GM12878 (cell line): ENCODE measurements at regions not wholly inside any gene's neighbourhood (a gene's known extent, or its start where the extent isn't known, plus 50 kb on each side); places are given as distances from the start of the nearest gene placed in this dataset.

Experiments
- ATAC-seq: fragments of 200-7000 bp; cut with Tn5 transposase; 3 replicates; pipeline ENCODE4 v1.9.1; 2020; ENCODE audit warnings: mild to moderate bottlenecking, moderate library complexity
- BruUV-seq: library from RNA; stranded (reverse); fragments of 400-500 nt; replicated peaks from 2 replicates; lab custom pipeline; 2021; lab: Mats Ljungman, UMichigan
- CTCF ChIA-PET: fragments of 300-600 bp; sonication (Branson Sonifier 250); formaldehyde crosslinking; extraction: SDS; loops from one replicate; lab custom pipeline; 2021; ENCODE audit warnings: inconsistent platforms; lab: Yijun Ruan, JAX
- POLR2A ChIA-PET: fragments of 350-600 bp; formaldehyde crosslinking; extraction: SDS; loops from one replicate; lab custom pipeline; 2021; ENCODE audit warnings: inconsistent platforms; lab: Charles Lee
- RAD21 ChIA-PET: fragments of 300-600 bp; sonication (Branson Sonifier 250); formaldehyde crosslinking; loops from one replicate; lab custom pipeline; 2023; ENCODE audit warnings: antibody characterized with exemption; ENCODE audit not compliant: unreplicated experiment; lab: Charles Lee
- SMC1A ChIA-PET: fragments of 300-600 bp; sonication (Branson Sonifier 250); formaldehyde crosslinking; loops from one replicate; lab custom pipeline; 2023; ENCODE audit not compliant: unreplicated experiment, uncharacterized antibody; lab: Charles Lee
- DNase-seq: peaks from one replicate; pipeline ENCODE4 v3.0.0-alpha.2; 2011; ENCODE audit warnings: low read depth, low spot score
- FAIRE-seq: peaks from 3 replicates; lab custom pipeline; 2011; peaks lifted over from hg19 to GRCh38; lab: Jason Lieb, UNC
- H2AFZ ChIP-seq: 2 replicates; pipeline ENCODE4 v1.6.0; 2011; ENCODE audit warnings: low read depth, low read length, control low read depth; ENCODE audit not compliant: control insufficient read depth
- H3K27ac ChIP-seq: 2 replicates; pipeline ENCODE4 v1.5.1; 2011; ENCODE audit warnings: control low read depth; ENCODE audit not compliant: control insufficient read depth, insufficient read depth
- H3K27me3 ChIP-seq, 2 experiments: replicated peaks in 1 of 2; 2 replicates each; pipeline versions ENCODE4 v1.6.0 to v1.6.1; 2011; ENCODE audit warnings: low read length in 1 of 2; ENCODE audit not compliant: control insufficient read depth in 2 of 2, insufficient read depth in 2 of 2
- H3K36me3 ChIP-seq, 2 experiments: 2 replicates each; pipeline ENCODE4 v1.5.1; 2011; ENCODE audit warnings: low read length in 1 of 2; ENCODE audit not compliant: control insufficient read depth in 2 of 2, insufficient read depth in 2 of 2
- H3K4me1 ChIP-seq: 2 replicates; pipeline ENCODE4 v1.6.1; 2011; ENCODE audit warnings: mild to moderate bottlenecking, low read length, moderate library complexity, mixed read lengths; ENCODE audit not compliant: control insufficient read depth, insufficient read depth
- H3K4me2 ChIP-seq: 2 replicates; pipeline ENCODE4 v1.6.0; 2011; ENCODE audit warnings: control low read depth; ENCODE audit not compliant: control insufficient read depth, insufficient read depth
- H3K4me3 ChIP-seq: fragments of 200-600 bp; sonication (generic); 2 replicates; pipeline ENCODE4 v1.5.1; 2016
- H3K79me2 ChIP-seq: 2 replicates; pipeline ENCODE4 v1.6.0; 2011; ENCODE audit warnings: low read length; ENCODE audit not compliant: control insufficient read depth, insufficient read depth
- H3K9ac ChIP-seq: 2 replicates; pipeline ENCODE4 v1.8.0; 2011; ENCODE audit warnings: low read length, control low read depth, mixed read lengths; ENCODE audit not compliant: control insufficient read depth, insufficient read depth
- H3K9me3 ChIP-seq: replicated peaks from 3 replicates; pipeline ENCODE4 v1.5.1; 2011; ENCODE audit warnings: mild to moderate bottlenecking, low read length; ENCODE audit not compliant: control insufficient read depth, insufficient read depth
- H4K20me1 ChIP-seq: 2 replicates; pipeline ENCODE4 v1.6.0; 2011; ENCODE audit not compliant: control insufficient read depth, insufficient read depth
- BACH1 ChIP-seq: fragments of 450-650 bp; IDR thresholded peaks from 2 replicates; pipeline ENCODE4 v1.6.1; 2017; ENCODE audit warnings: mild to moderate bottlenecking, borderline replicate concordance
- CHD2 ChIP-seq: IDR thresholded peaks from 2 replicates; pipeline ENCODE4 v1.6.1; 2011; ENCODE audit warnings: low read depth, low read length, improper control_type of control experiment, borderline replicate concordance
- DPF2 ChIP-seq: fragments of 450-650 bp; IDR thresholded peaks from 2 replicates; pipeline ENCODE4 v1.6.1; 2017; ENCODE audit warnings: mild to moderate bottlenecking
- MXI1 ChIP-seq: fragments of 150-350 bp; IDR thresholded peaks from 2 replicates; pipeline ENCODE4 v1.6.1; 2011; ENCODE audit warnings: low read depth, mild to moderate bottlenecking, inconsistent platforms, low read length, improper control_type of control experiment
- NFXL1 ChIP-seq: fragments of 450-650 bp; IDR thresholded peaks from 2 replicates; pipeline ENCODE4 v1.6.1; 2017; ENCODE audit warnings: antibody characterized with exemption, mild to moderate bottlenecking, borderline replicate concordance
- SMAD1 ChIP-seq: fragments of 450-650 bp; IDR thresholded peaks from 2 replicates; pipeline ENCODE4 v1.6.1; 2018; ENCODE audit warnings: mild to moderate bottlenecking, low read depth; ENCODE audit not compliant: partially characterized antibody
- SP1 ChIP-seq: IDR thresholded peaks from one replicate; pipeline ENCODE4 v1.6.1; 2011; ENCODE audit warnings: low read depth, low read length
- STAT3 ChIP-seq: IDR thresholded peaks from 2 replicates; pipeline ENCODE4 v1.6.1; 2011; ENCODE audit warnings: low read depth, low read length, improper control_type of control experiment
- SUZ12 ChIP-seq: fragments of 200-600 bp; sonication (generic); IDR thresholded peaks from one replicate; pipeline ENCODE4 v1.6.1; 2018; ENCODE audit warnings: antibody characterized with exemption, mild to moderate bottlenecking; ENCODE audit not compliant: unreplicated experiment
- TBL1XR1 ChIP-seq: IDR thresholded peaks from 2 replicates; pipeline ENCODE4 v1.6.1; 2012; ENCODE audit warnings: low read depth, low read length, improper control_type of control experiment
- USF1 ChIP-seq: IDR thresholded peaks from 2 replicates; pipeline ENCODE4 v1.6.1; 2011; ENCODE audit warnings: borderline replicate concordance, low read depth, mild to moderate bottlenecking, moderate library complexity, mixed read lengths, low read length; ENCODE audit not compliant: insufficient read depth; ENCODE audit errors: extremely low read length
- ZBED1 ChIP-seq: IDR thresholded peaks from 2 replicates; pipeline ENCODE4 v1.6.1; 2016; ENCODE audit warnings: borderline replicate concordance
- ZNF622 ChIP-seq: fragments of 450-650 bp; IDR thresholded peaks from 2 replicates; pipeline ENCODE4 v1.6.1; 2017; ENCODE audit warnings: mild to moderate bottlenecking, inconsistent platforms
- WGBS: methylation state at CpG from one replicate; pipeline ENCODE4 v1.1.6; 2016; ENCODE audit warnings: low lambda C conversion rate; ENCODE audit not compliant: insufficient replicate concordance, insufficient coverage; ENCODE audit errors: missing lambda C conversion rate; 5-methylcytosine and 5-hydroxymethylcytosine counted together
- in situ Hi-C: fragments of 300-500 bp; cut with MboI; formaldehyde crosslinking; loops from 9 replicates; pipeline ENCODE4 v1.14.3; 2018; ENCODE audit warnings: mixed read lengths
- intact Hi-C: fragments of 100-400 bp; cut with micrococcal nuclease; formaldehyde crosslinking; loops from one replicate; pipeline ENCODE4 v1.14.2; 2022; ENCODE audit not compliant: unreplicated experiment

GRCh38 chr10:33034931-33035330 is 76.9 kb upstream of the ITGB1 start:
- no peak overlapping the region for H2AFZ ChIP-seq
- ChIA-PET RAD21 (no interaction called here), POLR2A (no interaction called here), SMC1A (interaction anchor here (1.2 kb wide), 1 partner anchor 9 kb away, joined by 4 read pairs; no protein-coding TSS in a partner anchor), CTCF (no interaction called here)
- H3K79me2 ChIP-seq = no peaks in the 10 kb centered on the region
- intact Hi-C loops (no loop called here), in situ Hi-C loops (no loop called here)
- H4K20me1 ChIP-seq = no peaks in the 10 kb centered on the region
- no peak for ATAC-seq
- TF ChIP-seq USF1 (no peak), DPF2 (no peak), SUZ12 (no peak), STAT3 (no peak), MXI1 (no peak), BACH1 (no peak), SMAD1 (no peak), SP1 (no peak), CHD2 (no peak), ZBED1 (no peak), TBL1XR1 (no peak), NFXL1 (no peak), ZNF622 (no peak)
- no peak overlapping the region for H3K4me3 ChIP-seq
- DNase-seq = no peak
- no peaks in the 10 kb centered on the region for H3K27me3 ChIP-seq
- FAIRE-seq = no peak
- H3K9me3 ChIP-seq = no peaks in the 10 kb centered on the region
- no peak overlapping the region for H3K4me2 ChIP-seq
- no peak overlapping the region for H3K27ac ChIP-seq
- no peaks in the 10 kb centered on the region for H3K4me1 ChIP-seq
- WGBS = 75% methylated on average over 1 of the region's 1 CpG
- BruUV-seq = no TSS peak
- H3K36me3 ChIP-seq = no peaks in the 10 kb centered on the region
- H3K9ac ChIP-seq = no peak overlapping the region
